ENCODE measurements at regions not wholly inside any gene's neighbourhood (a gene's known extent, or its start where the extent isn't known, plus 50 kb on each side); places are given as distances from the start of the nearest gene placed in this dataset.

- H3K9ac ChIP-seq, result no peak overlapping the region
- H4K20me1 ChIP-seq (ENCODE audit: insufficient read depth), result no peaks in the 10 kb centered on the region
- peaks cover 13% of the 10 kb centered on the region for H3K4me1 ChIP-seq (ENCODE audit: insufficient read depth)
- TF ChIP-seq EZH2 (IDR thresholded peaks at IDR 0.05; ENCODE audit: insufficient read depth, poor library complexity, severe bottlenecking) (no peak), EZH2phosphoT487 (IDR thresholded peaks at IDR 0.05; ENCODE audit: insufficient read depth, low read depth) (no peak)
- H3K36me3 ChIP-seq (ENCODE audit: low read depth), result no peaks in the 10 kb centered on the region
- in situ Hi-C loops (cut with MboI), result no loop called here
- no peak overlapping the region for H3K4me3 ChIP-seq
- no peak overlapping the region for H3K4me2 ChIP-seq (ENCODE audit: unreplicated experiment)
- H3K9me3 ChIP-seq (ENCODE audit: low read depth), result no peaks in the 10 kb centered on the region
- no peaks in the 10 kb centered on the region for H3K27me3 ChIP-seq (replicated peaks; ENCODE audit: insufficient read depth)
- no peak overlapping the region for H3K27ac ChIP-seq
- 58 to 59% methylated on average over 22 to 24 of the region's 24 CpGs for WGBS, 2 experiments (ENCODE audit: low coverage in 1 of 2, low lambda C conversion rate in 2 of 2, missing lambda C conversion rate in 2 of 2)
- no peaks in the 10 kb centered on the region for H3F3A ChIP-seq (ENCODE audit: insufficient read depth)
- no peak overlapping the region for H2AFZ ChIP-seq
- no peaks in the 10 kb centered on the region for H3K9me2 ChIP-seq (ENCODE audit: insufficient read depth)
- no peaks in the 10 kb centered on the region for H3K79me2 ChIP-seq (ENCODE audit: insufficient read depth)
- no peak for DNase-seq
Observed at GRCh38 chr4:3710451-3711182, 55.6 kb upstream of the ADRA2C start.

GRCh38 chr4:3709846-3710441 lies 56.2 kb upstream of the ADRA2C start:
- no peaks in the 10 kb centered on the region for H3K36me3 ChIP-seq (ENCODE audit: low read depth)
- H3K9me3 ChIP-seq (ENCODE audit: low read depth), result no peaks in the 10 kb centered on the region
- TF ChIP-seq EZH2phosphoT487 (IDR thresholded peaks at IDR 0.05; ENCODE audit: insufficient read depth, low read depth) (no peak), EZH2 (IDR thresholded peaks at IDR 0.05; ENCODE audit: insufficient read depth, poor library complexity, severe bottlenecking) (no peak)
- H3K9me2 ChIP-seq (ENCODE audit: insufficient read depth), result no peaks in the 10 kb centered on the region
- peaks cover 13% of the 10 kb centered on the region for H3K4me1 ChIP-seq (ENCODE audit: insufficient read depth)
- H2AFZ ChIP-seq, result no peak overlapping the region
- H3K9ac ChIP-seq, result no peak overlapping the region
- H3K79me2 ChIP-seq (ENCODE audit: insufficient read depth), result no peaks in the 10 kb centered on the region
- no peaks in the 10 kb centered on the region for H3F3A ChIP-seq (ENCODE audit: insufficient read depth)
- no peak overlapping the region for H3K4me2 ChIP-seq (ENCODE audit: unreplicated experiment)
- H3K4me3 ChIP-seq, result no peak overlapping the region
- WGBS, 2 experiments (ENCODE audit: low coverage in 1 of 2, low lambda C conversion rate in 2 of 2, missing lambda C conversion rate in 2 of 2), result 79 to 86% methylated on average over 18 of the region's 18 CpGs
- no peak for DNase-seq
- H3K27me3 ChIP-seq (replicated peaks; ENCODE audit: insufficient read depth), result peaks cover 6% of the 10 kb centered on the region
- in situ Hi-C loops (cut with MboI), result no loop called here
- H4K20me1 ChIP-seq (ENCODE audit: insufficient read depth), result no peaks in the 10 kb centered on the region
- no peak overlapping the region for H3K27ac ChIP-seq

- Histone ChIP-seq H3F3A (ENCODE audit: insufficient read depth) (no peaks in the 10 kb centered on the region), H3K27ac (no peak overlapping the region), H3K4me2 (ENCODE audit: unreplicated experiment) (no peak overlapping the region), H3K9me3 (ENCODE audit: low read depth) (no peaks in the 10 kb centered on the region), H2AFZ (no peak overlapping the region), H3K36me3 (ENCODE audit: low read depth) (no peaks in the 10 kb centered on the region), H3K9ac (no peak overlapping the region), H3K9me2 (ENCODE audit: insufficient read depth) (no peaks in the 10 kb centered on the region), H3K4me3 (no peak overlapping the region), H3K4me1 (ENCODE audit: insufficient read depth) (peaks cover 13% of the 10 kb centered on the region), H3K27me3 (replicated peaks; ENCODE audit: insufficient read depth) (peaks cover 12% of the 10 kb centered on the region), H3K79me2 (ENCODE audit: insufficient read depth) (no peaks in the 10 kb centered on the region), H4K20me1 (ENCODE audit: insufficient read depth) (no peaks in the 10 kb centered on the region)
- WGBS, 2 experiments (ENCODE audit: low coverage in 1 of 2, low lambda C conversion rate in 2 of 2, missing lambda C conversion rate in 2 of 2), result 87 to 92% methylated on average over 14 of the region's 14 CpGs
- in situ Hi-C loops (cut with MboI), result no loop called here
- DNase-seq, result no peak
- TF ChIP-seq EZH2phosphoT487 (IDR thresholded peaks at IDR 0.05; ENCODE audit: insufficient read depth, low read depth) (no peak), EZH2 (IDR thresholded peaks at IDR 0.05; ENCODE audit: insufficient read depth, poor library complexity, severe bottlenecking) (no peak)
Observed at GRCh38 chr4:3709061-3709845, 56.9 kb upstream of the ADRA2C start.

- H3K4me2 ChIP-seq (ENCODE audit: unreplicated experiment), result no peak overlapping the region
- H3K27me3 ChIP-seq (replicated peaks; ENCODE audit: insufficient read depth), result peaks cover 16% of the 10 kb centered on the region
- H3K27ac ChIP-seq, result no peak overlapping the region
- no peaks in the 10 kb centered on the region for H3K36me3 ChIP-seq (ENCODE audit: low read depth)
- H4K20me1 ChIP-seq (ENCODE audit: insufficient read depth), result no peaks in the 10 kb centered on the region
- H3K4me3 ChIP-seq, result no peak overlapping the region
- DNase-seq, result no peak
- H3F3A ChIP-seq (ENCODE audit: insufficient read depth), result no peaks in the 10 kb centered on the region
- H3K9ac ChIP-seq, result no peak overlapping the region
- H3K9me2 ChIP-seq (ENCODE audit: insufficient read depth), result no peaks in the 10 kb centered on the region
- no peaks in the 10 kb centered on the region for H3K9me3 ChIP-seq (ENCODE audit: low read depth)
- WGBS, 2 experiments (ENCODE audit: low coverage in 1 of 2, low lambda C conversion rate in 2 of 2, missing lambda C conversion rate in 2 of 2), result 81 to 83% methylated on average over 8 of the region's 8 CpGs
- no peaks in the 10 kb centered on the region for H3K79me2 ChIP-seq (ENCODE audit: insufficient read depth)
- TF ChIP-seq EZH2phosphoT487 (IDR thresholded peaks at IDR 0.05; ENCODE audit: insufficient read depth, low read depth), result no peak
- TF ChIP-seq EZH2 (IDR thresholded peaks at IDR 0.05; ENCODE audit: insufficient read depth, poor library complexity, severe bottlenecking), result no peak
- in situ Hi-C loops (cut with MboI), result no loop called here
- peaks cover 13% of the 10 kb centered on the region for H3K4me1 ChIP-seq (ENCODE audit: insufficient read depth)
- H2AFZ ChIP-seq, result no peak overlapping the region
Observed at GRCh38 chr4:3708611-3709010, 57.6 kb upstream of the ADRA2C start.

Data from GM23248 (cell line).